Brain microvascular endothelial cell (primary cell): ENCODE measurements at regions not wholly inside any gene's neighbourhood (a gene's known extent, or its start where the extent isn't known, plus 50 kb on each side); places are given as distances from the start of the nearest gene placed in this dataset.

ENCODE experiments used
- DNase-seq: peaks from one replicate; pipeline ENCODE4 v3.0.0-alpha.2; 2020
- H3K27ac ChIP-seq: fragments of 250-450 bp; sonication (Bioruptor Pico); 2 replicates; pipeline ENCODE4 v1.5.1; 2020; ENCODE audit warnings: mild to moderate bottlenecking, moderate library complexity
- H3K27me3 ChIP-seq: fragments of 250-450 bp; sonication (Bioruptor Pico); replicated peaks from 2 replicates; pipeline ENCODE4 v1.5.1; 2020; ENCODE audit warnings: mild to moderate bottlenecking
- H3K36me3 ChIP-seq: fragments of 250-450 bp; sonication (Bioruptor Pico); replicated peaks from 2 replicates; pipeline ENCODE4 v1.5.1; 2020; ENCODE audit warnings: mild to moderate bottlenecking
- H3K4me3 ChIP-seq: 2 replicates; pipeline ENCODE4 v1.5.1; 2011; ENCODE audit warnings: low read depth, mild to moderate bottlenecking, control low read depth, low read length, moderate library complexity
- in situ Hi-C: cut with HindIII; loops from 2 replicates; pipeline ENCODE4 v1.10.0; 2017; ENCODE audit warnings: low sequenced_read_pairs, low pct_ligation_motif_present
- TF ChIP-seq, protein P1 (sequence below): IDR thresholded peaks from 2 replicates; pipeline ENCODE4 v1.5.1; 2011; ENCODE audit warnings: low read depth, mild to moderate bottlenecking, moderate library complexity, low read length, control low read depth, inconsistent platforms; ENCODE audit errors: missing control alignments

GRCh38 chr2:136212426-136213378 lies 94.8 kb upstream of the CXCR4 start:
- no peak overlapping the region for H3K4me3 ChIP-seq
- in situ Hi-C loops: no loop called here

GRCh38 chr2:136211701-136212100 lies 93.8 kb upstream of the CXCR4 start:
- Histone ChIP-seq H3K4me3 (no peak overlapping the region), H3K27ac (no peak overlapping the region), H3K36me3 (no peaks in the 10 kb centered on the region), H3K27me3 (no peaks in the 10 kb centered on the region)
- in situ Hi-C loops: no loop called here
- TF ChIP-seq, protein P1, sequence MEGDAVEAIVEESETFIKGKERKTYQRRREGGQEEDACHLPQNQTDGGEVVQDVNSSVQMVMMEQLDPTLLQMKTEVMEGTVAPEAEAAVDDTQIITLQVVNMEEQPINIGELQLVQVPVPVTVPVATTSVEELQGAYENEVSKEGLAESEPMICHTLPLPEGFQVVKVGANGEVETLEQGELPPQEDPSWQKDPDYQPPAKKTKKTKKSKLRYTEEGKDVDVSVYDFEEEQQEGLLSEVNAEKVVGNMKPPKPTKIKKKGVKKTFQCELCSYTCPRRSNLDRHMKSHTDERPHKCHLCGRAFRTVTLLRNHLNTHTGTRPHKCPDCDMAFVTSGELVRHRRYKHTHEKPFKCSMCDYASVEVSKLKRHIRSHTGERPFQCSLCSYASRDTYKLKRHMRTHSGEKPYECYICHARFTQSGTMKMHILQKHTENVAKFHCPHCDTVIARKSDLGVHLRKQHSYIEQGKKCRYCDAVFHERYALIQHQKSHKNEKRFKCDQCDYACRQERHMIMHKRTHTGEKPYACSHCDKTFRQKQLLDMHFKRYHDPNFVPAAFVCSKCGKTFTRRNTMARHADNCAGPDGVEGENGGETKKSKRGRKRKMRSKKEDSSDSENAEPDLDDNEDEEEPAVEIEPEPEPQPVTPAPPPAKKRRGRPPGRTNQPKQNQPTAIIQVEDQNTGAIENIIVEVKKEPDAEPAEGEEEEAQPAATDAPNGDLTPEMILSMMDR: no peak
- no peak for DNase-seq

More at GRCh38 chr2:136212426-136213378, 94.8 kb upstream of the CXCR4 start:
- DNase-seq: no peak
- Histone ChIP-seq H3K27ac (no peak overlapping the region), H3K36me3 (no peaks in the 10 kb centered on the region), H3K27me3 (no peaks in the 10 kb centered on the region)
- TF ChIP-seq, protein P1: no peak

DNA sequence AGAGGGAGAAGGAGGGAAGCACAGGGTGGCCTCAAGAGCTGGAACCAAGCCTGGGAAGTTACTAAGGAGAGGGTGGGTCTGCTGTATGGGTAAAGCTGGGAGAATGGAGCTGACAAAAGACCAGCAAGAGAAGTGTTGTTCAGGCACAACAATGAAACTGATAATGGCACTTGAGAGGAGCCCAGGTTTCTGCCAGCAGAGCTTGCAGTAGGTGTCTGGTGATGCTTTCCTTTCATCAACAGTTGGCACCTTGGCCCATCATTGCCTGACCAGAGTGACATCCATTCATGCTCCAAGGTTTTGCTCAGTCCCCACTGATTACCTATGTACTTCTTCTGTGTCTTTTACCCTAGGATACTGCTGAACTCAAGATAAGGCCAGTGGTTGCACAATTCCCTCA lies 92.9 kb upstream of the CXCR4 start:
- Histone ChIP-seq H3K27me3 (no peaks in the 10 kb centered on the region), H3K27ac (no peak overlapping the region), H3K36me3 (no peaks in the 10 kb centered on the region), H3K4me3 (no peak overlapping the region)
- TF ChIP-seq, protein P1: no peak
- DNase-seq: no peak
- in situ Hi-C loops: no loop called here

- DNase-seq: no peak
- Histone ChIP-seq H3K27ac (no peak overlapping the region), H3K4me3 (no peak overlapping the region), H3K27me3 (no peaks in the 10 kb centered on the region), H3K36me3 (no peaks in the 10 kb centered on the region)
- in situ Hi-C loops: no loop called here
- TF ChIP-seq, protein P1: no peak
Observed at GRCh38 chr2:136210455-136210805, 92.5 kb upstream of the CXCR4 start.

GRCh38 chr2:136209561-136210454 lies 91.9 kb upstream of the CXCR4 start:
- H3K27ac ChIP-seq: no peak overlapping the region
- in situ Hi-C loops: no loop called here
- TF ChIP-seq, protein P1: no peak

More at GRCh38 chr2:136209561-136210454, 91.9 kb upstream of the CXCR4 start:
- H3K27me3 ChIP-seq: no peaks in the 10 kb centered on the region
- no peak for DNase-seq
- H3K36me3 ChIP-seq: no peaks in the 10 kb centered on the region
- H3K4me3 ChIP-seq: no peak overlapping the region
